Mesothelial cell of epicardium (in vitro differentiated cells): ENCODE measurements at regions not wholly inside any gene's neighbourhood (a gene's known extent, or its start where the extent isn't known, plus 50 kb on each side); places are given as distances from the start of the nearest gene placed in this dataset.

Experiments
- DNase-seq, 2 experiments: peaks; one replicate each; pipeline ENCODE4 v3.0.0; 2021; ENCODE audit warnings: low spot score in 2 of 2; ENCODE audit not compliant: unreplicated experiment in 2 of 2
- H3K27ac Mint-ChIP-seq: 2 replicates; pipeline ENCODE4 v1.8.0; 2021; ENCODE audit warnings: mixed read lengths
- H3K27me3 Mint-ChIP-seq: 2 replicates; pipeline ENCODE4 v1.8.0; 2021; ENCODE audit warnings: low read depth, mixed read lengths
- H3K36me3 Mint-ChIP-seq: 2 replicates; pipeline ENCODE4 v1.8.0; 2021; ENCODE audit warnings: mixed read lengths
- H3K4me1 Mint-ChIP-seq: 2 replicates; pipeline ENCODE4 v1.8.0; 2021; ENCODE audit warnings: mixed read lengths
- H3K4me3 Mint-ChIP-seq: 2 replicates; pipeline ENCODE4 v1.8.0; 2021; ENCODE audit warnings: mild to moderate bottlenecking, moderate library complexity, mixed read lengths
- H3K9me3 Mint-ChIP-seq: 2 replicates; pipeline ENCODE4 v1.8.0; 2021; ENCODE audit warnings: mixed read lengths
- CTCF ChIP-seq: fragments of 200-600 bp; sonication (generic); IDR thresholded peaks from one replicate; pipeline ENCODE4 v1.5.0; 2021; ENCODE audit warnings: antibody characterized with exemption; ENCODE audit not compliant: unreplicated experiment

GRCh38 chr18:77472509-77472908 is 222.9 kb downstream of the GALR1 start:
- H3K27ac Mint-ChIP-seq = no peak overlapping the region
- no peak for DNase-seq
- no peak overlapping the region for H3K4me3 Mint-ChIP-seq
- peaks cover 6% of the 10 kb centered on the region for H3K9me3 Mint-ChIP-seq
- no peak for TF ChIP-seq CTCF
- H3K36me3 Mint-ChIP-seq = no peaks in the 10 kb centered on the region
- no peaks in the 10 kb centered on the region for H3K4me1 Mint-ChIP-seq
- H3K27me3 Mint-ChIP-seq = no peaks in the 10 kb centered on the region

- no peaks in the 10 kb centered on the region for H3K27me3 Mint-ChIP-seq
- H3K4me3 Mint-ChIP-seq = no peak overlapping the region
- H3K9me3 Mint-ChIP-seq = peaks cover 10% of the 10 kb centered on the region
- DNase-seq = no peak
- no peaks in the 10 kb centered on the region for H3K4me1 Mint-ChIP-seq
- H3K27ac Mint-ChIP-seq = no peak overlapping the region
- TF ChIP-seq CTCF = peak; percentile 23
- H3K36me3 Mint-ChIP-seq = no peaks in the 10 kb centered on the region
Observed at GRCh38 chr18:77478646-77479442, 229.2 kb downstream of the GALR1 start.

- Mint-ChIP-seq H3K27me3 (no peaks in the 10 kb centered on the region), H3K4me1 (no peaks in the 10 kb centered on the region), H3K36me3 (no peaks in the 10 kb centered on the region), H3K4me3 (no peak overlapping the region), H3K27ac (no peak overlapping the region), H3K9me3 (peaks cover 5% of the 10 kb centered on the region)
- no peak for TF ChIP-seq CTCF
- no peak for DNase-seq
Observed at GRCh38 chr18:77481541-77481940, 231.9 kb downstream of the GALR1 start.

GRCh38 chr18:77482190-77483085 is 232.8 kb downstream of the GALR1 start:
- no peak for DNase-seq
- no peaks in the 10 kb centered on the region for H3K27me3 Mint-ChIP-seq
- no peak overlapping the region for H3K27ac Mint-ChIP-seq
- TF ChIP-seq CTCF = no peak
- H3K9me3 Mint-ChIP-seq = peaks cover 4% of the 10 kb centered on the region
- no peaks in the 10 kb centered on the region for H3K36me3 Mint-ChIP-seq
- H3K4me3 Mint-ChIP-seq = no peak overlapping the region
- H3K4me1 Mint-ChIP-seq = no peaks in the 10 kb centered on the region

GRCh38 chr18:77486985-77487384 is 237.3 kb downstream of the GALR1 start:
- Mint-ChIP-seq H3K27ac (no peak overlapping the region), H3K4me3 (no peak overlapping the region), H3K9me3 (no peaks in the 10 kb centered on the region), H3K27me3 (no peaks in the 10 kb centered on the region), H3K36me3 (no peaks in the 10 kb centered on the region), H3K4me1 (no peaks in the 10 kb centered on the region)
- no peak for TF ChIP-seq CTCF
- DNase-seq = no peak
